ENCODE measurements at regions not wholly inside any gene's neighbourhood (a gene's known extent, or its start where the extent isn't known, plus 50 kb on each side); places are given as distances from the start of the nearest gene placed in this dataset.

- no peaks in the 10 kb centered on the region for H3K79me2 ChIP-seq (ENCODE audit: insufficient read depth, low read length)
- no peaks in the 10 kb centered on the region for H3K36me3 ChIP-seq (ENCODE audit: control insufficient read depth in 1 of 2, insufficient read depth in 2 of 2, low read length in 2 of 2)
- BruUV-seq (replicated peaks) = no TSS peak
- ChIA-PET CTCF (no interaction called here), POLR2A (no interaction called here), RAD21 (ENCODE audit: low non-redundant PET in 1 of 2, low total read pairs in 2 of 2, uncharacterized antibody in 2 of 2, unreplicated experiment in 2 of 2) (no interaction called here)
- no peak overlapping the region for H3K9ac ChIP-seq (ENCODE audit: low read length)
- no peak for ATAC-seq
- H3K4me1 ChIP-seq (ENCODE audit: control insufficient read depth in 1 of 2, insufficient read depth in 2 of 2, low read length in 2 of 2) = peaks cover 12 to 29% of the 10 kb centered on the region in 2 experiments
- no peaks in the 10 kb centered on the region for H3K9me3 ChIP-seq (ENCODE audit: control insufficient read depth in 1 of 2, insufficient read depth in 1 of 2, low read depth in 1 of 2, low read length in 2 of 2)
- DNase-seq (ENCODE audit: low read depth, low spot score) = no peak
- TF ChIP-seq POLR2A (IDR thresholded peaks at IDR 0.05; ENCODE audit: borderline replicate concordance, extremely low read depth, insufficient read depth, insufficient read length) (no peak), ZFX (IDR thresholded peaks at IDR 0.05) (no peak), TCF7L2 (IDR thresholded peaks at IDR 0.05; ENCODE audit: borderline replicate concordance, extremely low read depth, insufficient read depth, insufficient read length) (no peak), CBX3 (IDR thresholded peaks at IDR 0.05; ENCODE audit: low read depth) (no peak), CEBPB (IDR thresholded peaks at IDR 0.05; ENCODE audit: low read depth) (no peak), FOSL1 (IDR thresholded peaks at IDR 0.05; ENCODE audit: low read depth) (no peak), JUND (IDR thresholded peaks at IDR 0.05) (no peak)
- TF ChIP-seq, protein P1, sequence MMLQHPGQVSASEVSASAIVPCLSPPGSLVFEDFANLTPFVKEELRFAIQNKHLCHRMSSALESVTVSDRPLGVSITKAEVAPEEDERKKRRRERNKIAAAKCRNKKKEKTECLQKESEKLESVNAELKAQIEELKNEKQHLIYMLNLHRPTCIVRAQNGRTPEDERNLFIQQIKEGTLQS (IDR thresholded peaks at IDR 0.05) = no peak
- intact Hi-C loops (cut with micrococcal nuclease) = no loop called here
- no peaks in the 10 kb centered on the region for H3K27me3 ChIP-seq (ENCODE audit: insufficient read depth, low read length)
- no peak overlapping the region for H2AFZ ChIP-seq (ENCODE audit: low read depth, low read length, poor library complexity, severe bottlenecking)
- no peaks in the 10 kb centered on the region for H4K20me1 ChIP-seq (ENCODE audit: insufficient read depth)
- H3K27ac ChIP-seq (ENCODE audit: low read depth, low read length) = no peak overlapping the region
- H3K4me3 ChIP-seq (replicated peaks in 1 of 2; ENCODE audit: low read depth in 1 of 2, low read length in 2 of 2) = no peak overlapping the region
- H3K9me2 ChIP-seq (ENCODE audit: insufficient read depth) = no peaks in the 10 kb centered on the region
- no peak overlapping the region for H3K4me2 ChIP-seq (ENCODE audit: low read length)
These were observed 129.5 kb upstream of the PRNP start for GRCh38 chr20:4556781-4557180.

- peak overlapping the region; percentile 8 for H3K9ac ChIP-seq (ENCODE audit: low read length)
- no TSS peak for BruUV-seq (replicated peaks)
- peak; percentile 82 for TF ChIP-seq JUND (IDR thresholded peaks at IDR 0.05)
- TF ChIP-seq REST (IDR thresholded peaks at IDR 0.05; ENCODE audit: low read depth) = no peak
- TF ChIP-seq ELF1 (IDR thresholded peaks at IDR 0.05; ENCODE audit: borderline replicate concordance, low read depth) = peak; percentile 26; the same call in 1 of the 2 replicates
- no peak for TF ChIP-seq CTCF (IDR thresholded peaks at IDR 0.05 in 2 of 3, conservative IDR thresholded peaks at IDR 0.05 in 1 of 3; ENCODE audit: borderline replicate concordance in 1 of 3, insufficient read depth in 1 of 3, low read depth in 2 of 3, low read length in 2 of 3)
- TF ChIP-seq SIN3A (IDR thresholded peaks at IDR 0.05; ENCODE audit: low read depth) = peak; percentile 60; the same call in 1 of the 2 replicates
- TF ChIP-seq EGR1 (IDR thresholded peaks at IDR 0.05; ENCODE audit: low read depth) = peak; percentile 37; the same call in 1 of the 2 replicates
- TF ChIP-seq POLR2A (IDR thresholded peaks at IDR 0.05; ENCODE audit: borderline replicate concordance, extremely low read depth, insufficient read depth, insufficient read length) = no peak
- no peak for TF ChIP-seq ZNF274 (IDR thresholded peaks at IDR 0.05; ENCODE audit: low read depth, low read length)
- peak; percentile 84; the same call in 1 of the 2 replicates for TF ChIP-seq CBX3 (IDR thresholded peaks at IDR 0.05; ENCODE audit: low read depth)
These were observed 130.9 kb upstream of the PRNP start for GRCh38 chr20:4555188-4555890.

More at GRCh38 chr20:4555188-4555890, 130.9 kb upstream of the PRNP start:
- no peaks in the 10 kb centered on the region for H4K20me1 ChIP-seq (ENCODE audit: insufficient read depth)
- H3K4me1 ChIP-seq (ENCODE audit: control insufficient read depth in 1 of 2, insufficient read depth in 2 of 2, low read length in 2 of 2) = peaks cover 14 to 43% of the 10 kb centered on the region in 2 experiments
- H3K36me3 ChIP-seq (ENCODE audit: control insufficient read depth in 1 of 2, insufficient read depth in 2 of 2, low read length in 2 of 2) = no peaks in the 10 kb centered on the region
- ATAC-seq (peak; percentile 93), DNase-seq (ENCODE audit: low read depth, low spot score) (peak; percentile 37)
- no peaks in the 10 kb centered on the region for H3K79me2 ChIP-seq (ENCODE audit: insufficient read depth, low read length)
- RAD21 ChIA-PET (ENCODE audit: low non-redundant PET in 1 of 2, low total read pairs in 2 of 2, uncharacterized antibody in 2 of 2, unreplicated experiment in 2 of 2) = no interaction called here
- intact Hi-C loops (cut with micrococcal nuclease) = no loop called here
- CTCF ChIA-PET = interaction anchor here (1.3 kb wide), 1 partner anchor 470 kb away, joined by 3 read pairs; no protein-coding TSS in a partner anchor
- H2AFZ ChIP-seq (ENCODE audit: low read depth, low read length, poor library complexity, severe bottlenecking) = peak overlapping the region; percentile 88
- POLR2A ChIA-PET = interaction anchor here (0.6 to 0.8 kb wide), 2 partner anchors 8 to 386 kb away, joined by 3 to 4 read pairs; no protein-coding TSS in a partner anchor
- H3K27me3 ChIP-seq (ENCODE audit: insufficient read depth, low read length) = no peaks in the 10 kb centered on the region
- H3K4me3 ChIP-seq (replicated peaks in 1 of 2; ENCODE audit: low read depth in 1 of 2, low read length in 2 of 2) = peak overlapping the region in 1 of 2 experiments; percentile 37; a peak in 2 of 4 replicates
- peak overlapping the region; percentile 44; the same call in 1 of the 2 replicates for H3K27ac ChIP-seq (ENCODE audit: low read depth, low read length)
- H3K9me2 ChIP-seq (ENCODE audit: insufficient read depth) = no peaks in the 10 kb centered on the region
- H3K4me2 ChIP-seq (ENCODE audit: low read length) = peak overlapping the region; percentile 77
- no peaks in the 10 kb centered on the region for H3K9me3 ChIP-seq (ENCODE audit: control insufficient read depth in 1 of 2, insufficient read depth in 1 of 2, low read depth in 1 of 2, low read length in 2 of 2)
